Mucosa of descending colon (tissue), 3 donors: ENCODE measurements at regions not wholly inside any gene's neighbourhood (a gene's known extent, or its start where the extent isn't known, plus 50 kb on each side); places are given as distances from the start of the nearest gene placed in this dataset.

ENCODE experiments used
- ATAC-seq: fragments of 200-7000 bp; cut with Tn5 transposase; one replicate; pipeline ENCODE4 v1.9.1; 2020; ENCODE audit warnings: mild to moderate bottlenecking, moderate library complexity
- DNase-seq, 3 donors: peaks; one replicate each; pipeline ENCODE4 v3.0.0-alpha.2; 2020
- H3K36me3 ChIP-seq: fragments of 200-600 bp; one replicate; pipeline ENCODE4 v1.8.0; 2021; ENCODE audit warnings: low read depth, mild to moderate bottlenecking
- H3K4me1 ChIP-seq: fragments of 200-600 bp; one replicate; pipeline ENCODE4 v1.8.0; 2021; ENCODE audit warnings: low read depth, mild to moderate bottlenecking
- H3K4me3 ChIP-seq: fragments of 200-600 bp; one replicate; pipeline ENCODE4 v1.8.0; 2021; ENCODE audit warnings: mild to moderate bottlenecking
- H3K9me3 ChIP-seq: fragments of 200-600 bp; one replicate; pipeline ENCODE4 v1.8.0; 2021; ENCODE audit warnings: mild to moderate bottlenecking
- intact Hi-C, 2 donors: fragments of 100-400 bp; cut with DNase I in 1 of 2; cut with micrococcal nuclease in 1 of 2; formaldehyde crosslinking; loops; one replicate each; pipeline versions ENCODE4 v1.11.0 to v1.11.1; 2022; cut with DNase I, micrococcal nuclease
- TF ChIP-seq, protein P1 (sequence below): fragments of 200-600 bp; IDR thresholded peaks from one replicate; pipeline ENCODE4 v1.8.0; 2022; ENCODE audit warnings: antibody characterized with exemption, mild to moderate bottlenecking
- donor health status: DM: no; HTN: no; CAD: no; lungs with moderate emphysema.
- donor health status: DM: no; HTN: no; CAD: no.
- donor health status: DM: no; HTN: yes; CAD: no.

DNA sequence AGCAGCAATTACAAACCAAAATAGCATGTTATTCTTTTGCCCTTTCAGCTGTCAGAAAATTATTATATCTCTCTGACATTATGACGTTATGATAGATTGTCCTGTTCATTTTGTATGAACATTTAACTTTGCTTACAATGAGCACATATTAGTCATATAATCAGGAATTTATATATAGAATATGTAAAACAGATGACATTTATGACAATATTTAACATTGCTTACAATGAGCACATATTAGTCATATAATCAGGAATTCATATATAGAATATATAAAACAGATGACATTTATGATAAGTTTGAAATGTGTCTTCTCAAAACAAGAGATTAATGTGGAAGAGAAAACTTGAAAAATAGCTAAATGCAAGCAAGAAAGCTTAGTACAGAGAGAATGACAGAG lies 1180.2 kb downstream of the CDH12 start:
- H3K36me3 ChIP-seq: no peaks in the 10 kb centered on the region
- H3K4me3 ChIP-seq: no peak overlapping the region
- ATAC-seq (no peak), DNase-seq (no peak)
- no peaks in the 10 kb centered on the region for H3K4me1 ChIP-seq
- H3K9me3 ChIP-seq: no peaks in the 10 kb centered on the region
- TF ChIP-seq, protein P1, sequence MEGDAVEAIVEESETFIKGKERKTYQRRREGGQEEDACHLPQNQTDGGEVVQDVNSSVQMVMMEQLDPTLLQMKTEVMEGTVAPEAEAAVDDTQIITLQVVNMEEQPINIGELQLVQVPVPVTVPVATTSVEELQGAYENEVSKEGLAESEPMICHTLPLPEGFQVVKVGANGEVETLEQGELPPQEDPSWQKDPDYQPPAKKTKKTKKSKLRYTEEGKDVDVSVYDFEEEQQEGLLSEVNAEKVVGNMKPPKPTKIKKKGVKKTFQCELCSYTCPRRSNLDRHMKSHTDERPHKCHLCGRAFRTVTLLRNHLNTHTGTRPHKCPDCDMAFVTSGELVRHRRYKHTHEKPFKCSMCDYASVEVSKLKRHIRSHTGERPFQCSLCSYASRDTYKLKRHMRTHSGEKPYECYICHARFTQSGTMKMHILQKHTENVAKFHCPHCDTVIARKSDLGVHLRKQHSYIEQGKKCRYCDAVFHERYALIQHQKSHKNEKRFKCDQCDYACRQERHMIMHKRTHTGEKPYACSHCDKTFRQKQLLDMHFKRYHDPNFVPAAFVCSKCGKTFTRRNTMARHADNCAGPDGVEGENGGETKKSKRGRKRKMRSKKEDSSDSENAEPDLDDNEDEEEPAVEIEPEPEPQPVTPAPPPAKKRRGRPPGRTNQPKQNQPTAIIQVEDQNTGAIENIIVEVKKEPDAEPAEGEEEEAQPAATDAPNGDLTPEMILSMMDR: no peak
- intact Hi-C loops: no loop called here

- intact Hi-C loops: no loop called here
- Histone ChIP-seq H3K9me3 (no peaks in the 10 kb centered on the region), H3K4me3 (no peak overlapping the region), H3K4me1 (no peaks in the 10 kb centered on the region), H3K36me3 (no peaks in the 10 kb centered on the region)
- DNase-seq: no peak
- TF ChIP-seq, protein P1: no peak
- no peak for ATAC-seq
These were observed 1180.8 kb downstream of the CDH12 start for GRCh38 chr5:21672360-21672759.

DNA sequence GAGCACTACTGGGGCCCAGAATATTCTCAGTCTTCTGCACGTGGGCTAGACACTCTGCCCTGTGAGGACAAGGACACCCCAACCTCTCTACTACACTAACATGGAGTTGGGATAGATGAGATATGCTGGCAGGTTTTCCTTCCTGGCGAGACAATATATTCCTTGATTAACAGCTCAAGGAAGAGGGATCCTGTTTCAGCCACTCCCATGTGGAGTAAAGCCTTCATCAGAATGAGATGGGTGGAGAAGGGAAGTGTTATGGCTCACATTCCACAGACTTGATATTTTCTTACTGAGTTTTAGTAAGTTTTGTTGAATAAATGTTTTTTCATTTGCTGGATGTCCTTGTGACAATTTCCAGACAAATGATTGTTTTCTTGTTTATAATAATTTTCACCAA lies 1187.6 kb downstream of the CDH12 start:
- H3K9me3 ChIP-seq: no peaks in the 10 kb centered on the region
- DNase-seq (no peak), ATAC-seq (no peak)
- intact Hi-C loops: no loop called here
- no peaks in the 10 kb centered on the region for H3K36me3 ChIP-seq
- TF ChIP-seq, protein P1: no peak
- H3K4me1 ChIP-seq: no peaks in the 10 kb centered on the region
- H3K4me3 ChIP-seq: no peak overlapping the region

- ATAC-seq: no peak
- no peak for DNase-seq
- TF ChIP-seq, protein P1: no peak
- Histone ChIP-seq H3K4me1 (no peaks in the 10 kb centered on the region), H3K36me3 (no peaks in the 10 kb centered on the region), H3K4me3 (no peak overlapping the region), H3K9me3 (no peaks in the 10 kb centered on the region)
- intact Hi-C loops: no loop called here
These were observed 1190.1 kb downstream of the CDH12 start for GRCh38 chr5:21663082-21663481.

GRCh38 chr5:21661184-21661583 lies 1192.0 kb downstream of the CDH12 start:
- intact Hi-C loops: no loop called here
- H3K36me3 ChIP-seq: no peaks in the 10 kb centered on the region
- no peak for DNase-seq
- no peaks in the 10 kb centered on the region for H3K9me3 ChIP-seq
- TF ChIP-seq, protein P1: no peak
- H3K4me3 ChIP-seq: no peak overlapping the region
- ATAC-seq: no peak
- no peaks in the 10 kb centered on the region for H3K4me1 ChIP-seq

GRCh38 chr5:21654556-21654955 lies 1198.6 kb downstream of the CDH12 start:
- no peaks in the 10 kb centered on the region for H3K36me3 ChIP-seq
- no peak overlapping the region for H3K4me3 ChIP-seq
- TF ChIP-seq, protein P1: no peak
- DNase-seq: no peak
- ATAC-seq: no peak
- intact Hi-C loops: no loop called here
- H3K4me1 ChIP-seq: no peaks in the 10 kb centered on the region
- no peaks in the 10 kb centered on the region for H3K9me3 ChIP-seq
